ENCODE measurements at regions not wholly inside any gene's neighbourhood (a gene's known extent, or its start where the extent isn't known, plus 50 kb on each side); places are given as distances from the start of the nearest gene placed in this dataset.

DNA sequence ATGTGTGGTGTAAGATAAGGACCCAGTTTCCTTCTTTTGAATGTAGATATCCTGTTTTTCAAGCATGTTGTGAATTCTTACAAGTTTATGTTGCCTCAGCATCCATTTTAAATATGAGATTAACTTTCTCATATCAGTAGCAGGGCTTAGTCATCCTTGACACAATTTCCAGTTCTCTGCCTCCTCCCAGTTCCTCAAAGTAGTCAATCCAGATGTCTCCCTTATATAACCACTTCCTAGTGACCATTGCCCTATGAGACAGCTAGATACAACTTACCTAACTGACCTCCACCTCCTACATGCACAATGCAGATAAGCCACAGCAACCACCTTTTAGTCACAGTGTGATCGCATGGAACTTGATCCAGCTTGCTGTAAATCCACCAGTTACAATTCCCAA lies 269.2 kb upstream of the ZNF521 start:
- TF ChIP-seq, protein P1, sequence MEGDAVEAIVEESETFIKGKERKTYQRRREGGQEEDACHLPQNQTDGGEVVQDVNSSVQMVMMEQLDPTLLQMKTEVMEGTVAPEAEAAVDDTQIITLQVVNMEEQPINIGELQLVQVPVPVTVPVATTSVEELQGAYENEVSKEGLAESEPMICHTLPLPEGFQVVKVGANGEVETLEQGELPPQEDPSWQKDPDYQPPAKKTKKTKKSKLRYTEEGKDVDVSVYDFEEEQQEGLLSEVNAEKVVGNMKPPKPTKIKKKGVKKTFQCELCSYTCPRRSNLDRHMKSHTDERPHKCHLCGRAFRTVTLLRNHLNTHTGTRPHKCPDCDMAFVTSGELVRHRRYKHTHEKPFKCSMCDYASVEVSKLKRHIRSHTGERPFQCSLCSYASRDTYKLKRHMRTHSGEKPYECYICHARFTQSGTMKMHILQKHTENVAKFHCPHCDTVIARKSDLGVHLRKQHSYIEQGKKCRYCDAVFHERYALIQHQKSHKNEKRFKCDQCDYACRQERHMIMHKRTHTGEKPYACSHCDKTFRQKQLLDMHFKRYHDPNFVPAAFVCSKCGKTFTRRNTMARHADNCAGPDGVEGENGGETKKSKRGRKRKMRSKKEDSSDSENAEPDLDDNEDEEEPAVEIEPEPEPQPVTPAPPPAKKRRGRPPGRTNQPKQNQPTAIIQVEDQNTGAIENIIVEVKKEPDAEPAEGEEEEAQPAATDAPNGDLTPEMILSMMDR (IDR thresholded peaks at IDR 0.05), result no peak
- TF ChIP-seq POLR2A (IDR thresholded peaks at IDR 0.05), result no peak
